ENCODE measurements at regions not wholly inside any gene's neighbourhood (a gene's known extent, or its start where the extent isn't known, plus 50 kb on each side); places are given as distances from the start of the nearest gene placed in this dataset.
"Not testable (repeated sequence)": the region's sequence is repeated elsewhere in the genome, so short reads cannot be mapped to it uniquely, and the experiment has no call there.

GRCh38 chr4:189660722-189661360 lies 279.8 kb upstream of the FRG1 start:
- no peak overlapping the region for H3K4me3 ChIP-seq (ENCODE audit: low read depth, low read length)
- no peak for TF ChIP-seq CTCF (IDR thresholded peaks at IDR 0.05; ENCODE audit: insufficient read depth, low read length)
- DNase-seq (ENCODE audit: low read depth): no peak

GRCh38 chr4:189664693-189665250 lies 275.9 kb upstream of the FRG1 start:
- DNase-seq (ENCODE audit: low read depth): no peak
- TF ChIP-seq CTCF (IDR thresholded peaks at IDR 0.05; ENCODE audit: insufficient read depth, low read length): no peak
- H3K4me3 ChIP-seq (ENCODE audit: low read depth, low read length): no peak overlapping the region

GRCh38 chr4:189665712-189666305 lies 274.9 kb upstream of the FRG1 start:
- H3K4me3 ChIP-seq (ENCODE audit: low read depth, low read length); DNase-seq (ENCODE audit: low read depth): not testable (repeated sequence)

- not testable (repeated sequence) for H3K4me3 ChIP-seq (ENCODE audit: low read depth, low read length); DNase-seq (ENCODE audit: low read depth)
These were observed 273.3 kb upstream of the FRG1 start for GRCh38 chr4:189667386-189667785.

GRCh38 chr4:189697675-189698245 lies 242.9 kb upstream of the FRG1 start:
- DNase-seq (ENCODE audit: low read depth); H3K4me3 ChIP-seq (ENCODE audit: low read depth, low read length): not testable (repeated sequence)

- H3K4me3 ChIP-seq (ENCODE audit: low read depth, low read length); DNase-seq (ENCODE audit: low read depth): not testable (repeated sequence)
These were observed 237.7 kb upstream of the FRG1 start for GRCh38 chr4:189703000-189703399.

GRCh38 chr4:189706821-189707220 lies 233.9 kb upstream of the FRG1 start:
- not testable (repeated sequence) for H3K4me3 ChIP-seq (ENCODE audit: low read depth, low read length); DNase-seq (ENCODE audit: low read depth)

- not testable (repeated sequence) for DNase-seq (ENCODE audit: low read depth); H3K4me3 ChIP-seq (ENCODE audit: low read depth, low read length)
These were observed 233.4 kb upstream of the FRG1 start for GRCh38 chr4:189707227-189707626.

- H3K4me3 ChIP-seq (ENCODE audit: low read depth, low read length); DNase-seq (ENCODE audit: low read depth): not testable (repeated sequence)
These were observed 228.7 kb upstream of the FRG1 start for GRCh38 chr4:189711956-189712355.

GRCh38 chr4:189721016-189721993 lies 219.4 kb upstream of the FRG1 start:
- DNase-seq (ENCODE audit: low read depth): not testable (repeated sequence)

GRCh38 chr4:189722324-189723003 lies 218.2 kb upstream of the FRG1 start:
- not testable (repeated sequence) for H3K4me3 ChIP-seq (ENCODE audit: low read depth, low read length)
- DNase-seq (ENCODE audit: low read depth): peak; percentile 2

More at GRCh38 chr4:189721016-189721993, 219.4 kb upstream of the FRG1 start:
- H3K4me3 ChIP-seq (ENCODE audit: low read depth, low read length): not testable (repeated sequence)

- DNase-seq (ENCODE audit: low read depth); H3K4me3 ChIP-seq (ENCODE audit: low read depth, low read length): not testable (repeated sequence)
These were observed 212.6 kb upstream of the FRG1 start for GRCh38 chr4:189727982-189728638.

GRCh38 chr4:189731989-189732388 lies 208.7 kb upstream of the FRG1 start:
- not testable (repeated sequence) for DNase-seq (ENCODE audit: low read depth)

GRCh38 chr4:189733507-189733906 lies 207.2 kb upstream of the FRG1 start:
- not testable (repeated sequence) for H3K4me3 ChIP-seq (ENCODE audit: low read depth, low read length); DNase-seq (ENCODE audit: low read depth)

More at GRCh38 chr4:189731989-189732388, 208.7 kb upstream of the FRG1 start:
- H3K4me3 ChIP-seq (ENCODE audit: low read depth, low read length): not testable (repeated sequence)
